ENCODE measurements at regions not wholly inside any gene's neighbourhood (a gene's known extent, or its start where the extent isn't known, plus 50 kb on each side); places are given as distances from the start of the nearest gene placed in this dataset.
"Not testable (repeated sequence)": the region's sequence is repeated elsewhere in the genome, so short reads cannot be mapped to it uniquely, and the experiment has no call there.

- not testable (repeated sequence) for TF ChIP-seq CTCF, POLR2A (IDR thresholded peaks at IDR 0.05)
These were observed 132.7 kb downstream of the POTEM start for GRCh38 chr14:19099939-19100338.

Measured in right lobe of liver (tissue), 4 donors.